ENCODE measurements at regions not wholly inside any gene's neighbourhood (a gene's known extent, or its start where the extent isn't known, plus 50 kb on each side); places are given as distances from the start of the nearest gene placed in this dataset.

- ATAC-seq (no peak), DNase-seq (no peak)
- Histone ChIP-seq H3K9me3 (ENCODE audit: control insufficient read depth, insufficient read depth, low read length) (no peaks in the 10 kb centered on the region), H3K4me3 (ENCODE audit: low read length) (no peak overlapping the region), H3K27me3 (ENCODE audit: control insufficient read depth, insufficient read depth, low read length) (no peaks in the 10 kb centered on the region), H3K4me1 (ENCODE audit: control insufficient read depth, insufficient read depth, low read length) (no peaks in the 10 kb centered on the region), H3K27ac (ENCODE audit: low read length) (no peak overlapping the region), H3K36me3 (ENCODE audit: control insufficient read depth, insufficient read depth, low read length) (no peaks in the 10 kb centered on the region)
- no peaks in the 10 kb centered on the region for H3K4me1 Mint-ChIP-seq
- no peaks in the 10 kb centered on the region for H3K27me3 Mint-ChIP-seq (ENCODE audit: low read depth in 2 of 2)
- no peak overlapping the region for H3K4me3 Mint-ChIP-seq
- H3K27ac Mint-ChIP-seq = no peak overlapping the region
- intact Hi-C loops (cut with micrococcal nuclease) = no loop called here
- 90% methylated on average over 5 of the region's 5 CpGs for WGBS (ENCODE audit: insufficient coverage)
- peaks cover 5 to 18% of the 10 kb centered on the region in 2 donors for H3K9me3 Mint-ChIP-seq
- no peak for TF ChIP-seq CTCF (IDR thresholded peaks at IDR 0.05)
- no peaks in the 10 kb centered on the region for H3K36me3 Mint-ChIP-seq
Measured at GRCh38 chr3:99366663-99367429, 271.5 kb upstream of the COL8A1 start.

DNA sequence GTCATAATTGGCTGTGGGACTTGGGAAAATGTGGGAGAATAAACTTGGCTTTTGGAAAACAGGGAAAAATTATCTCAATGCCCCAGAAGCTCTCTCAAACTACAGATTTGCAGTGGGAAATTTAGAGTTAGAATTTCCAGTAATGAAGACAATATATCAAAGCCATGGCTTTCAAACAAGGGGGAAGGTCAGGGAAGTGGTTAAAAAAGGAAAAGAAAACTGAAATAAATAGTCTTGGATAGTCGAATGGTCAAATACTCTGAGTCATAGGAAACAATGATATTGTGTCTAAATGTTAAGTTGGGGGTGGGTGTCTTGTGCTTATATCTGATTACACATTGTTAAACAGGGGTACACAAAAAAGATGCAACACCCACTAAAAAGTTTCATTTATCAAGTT lies 272.4 kb upstream of the COL8A1 start:
- no peak overlapping the region for H3K4me3 Mint-ChIP-seq
- H3K27me3 ChIP-seq (ENCODE audit: control insufficient read depth, insufficient read depth, low read length) = no peaks in the 10 kb centered on the region
- WGBS (ENCODE audit: insufficient coverage) = 0% methylated on average over 1 of the region's 1 CpG
- peaks cover 6 to 16% of the 10 kb centered on the region in 2 donors for H3K9me3 Mint-ChIP-seq
- no peak overlapping the region for H3K4me3 ChIP-seq (ENCODE audit: low read length)
- ATAC-seq (no peak), DNase-seq (no peak)
- H3K4me1 ChIP-seq (ENCODE audit: control insufficient read depth, insufficient read depth, low read length) = no peaks in the 10 kb centered on the region
- H3K36me3 ChIP-seq (ENCODE audit: control insufficient read depth, insufficient read depth, low read length) = no peaks in the 10 kb centered on the region
- no peak for TF ChIP-seq CTCF (IDR thresholded peaks at IDR 0.05)
- no peaks in the 10 kb centered on the region for H3K9me3 ChIP-seq (ENCODE audit: control insufficient read depth, insufficient read depth, low read length)
- no peak overlapping the region for H3K27ac Mint-ChIP-seq
- no peaks in the 10 kb centered on the region for H3K4me1 Mint-ChIP-seq
- no peak overlapping the region for H3K27ac ChIP-seq (ENCODE audit: low read length)
- H3K27me3 Mint-ChIP-seq (ENCODE audit: low read depth in 2 of 2) = no peaks in the 10 kb centered on the region
- no peaks in the 10 kb centered on the region for H3K36me3 Mint-ChIP-seq
- intact Hi-C loops (cut with micrococcal nuclease) = no loop called here

- H3K27me3 Mint-ChIP-seq (ENCODE audit: low read depth in 2 of 2) = no peaks in the 10 kb centered on the region
- no peaks in the 10 kb centered on the region for H3K36me3 ChIP-seq (ENCODE audit: control insufficient read depth, insufficient read depth, low read length)
- ATAC-seq = no peak
- H3K4me3 ChIP-seq (ENCODE audit: low read length) = no peak overlapping the region
- no peak overlapping the region for H3K27ac ChIP-seq (ENCODE audit: low read length)
- no peak overlapping the region for H3K27ac Mint-ChIP-seq
- no peak overlapping the region for H3K4me3 Mint-ChIP-seq
- no peaks in the 10 kb centered on the region for H3K4me1 Mint-ChIP-seq
- H3K9me3 ChIP-seq (ENCODE audit: control insufficient read depth, insufficient read depth, low read length) = no peaks in the 10 kb centered on the region
- H3K9me3 Mint-ChIP-seq = peaks cover 8 to 16% of the 10 kb centered on the region in 2 donors
- intact Hi-C loops (cut with micrococcal nuclease) = no loop called here
- TF ChIP-seq CTCF (IDR thresholded peaks at IDR 0.05) = no peak
- no peak for DNase-seq
- no peaks in the 10 kb centered on the region for H3K27me3 ChIP-seq (ENCODE audit: control insufficient read depth, insufficient read depth, low read length)
- no peaks in the 10 kb centered on the region for H3K36me3 Mint-ChIP-seq
- no peaks in the 10 kb centered on the region for H3K4me1 ChIP-seq (ENCODE audit: control insufficient read depth, insufficient read depth, low read length)
Measured at GRCh38 chr3:99365396-99365795, 273.0 kb upstream of the COL8A1 start.

- no peak overlapping the region for H3K27ac ChIP-seq (ENCODE audit: low read length)
- H3K27me3 Mint-ChIP-seq (ENCODE audit: low read depth in 2 of 2) = no peaks in the 10 kb centered on the region
- no peaks in the 10 kb centered on the region for H3K4me1 ChIP-seq (ENCODE audit: control insufficient read depth, insufficient read depth, low read length)
- H3K36me3 ChIP-seq (ENCODE audit: control insufficient read depth, insufficient read depth, low read length) = no peaks in the 10 kb centered on the region
- intact Hi-C loops (cut with micrococcal nuclease) = no loop called here
- H3K4me3 Mint-ChIP-seq = no peak overlapping the region
- H3K9me3 Mint-ChIP-seq = peaks cover 11 to 15% of the 10 kb centered on the region in 2 donors
- TF ChIP-seq CTCF (IDR thresholded peaks at IDR 0.05) = no peak
- H3K4me1 Mint-ChIP-seq = no peaks in the 10 kb centered on the region
- ATAC-seq (no peak), DNase-seq (no peak)
- H3K27me3 ChIP-seq (ENCODE audit: control insufficient read depth, insufficient read depth, low read length) = no peaks in the 10 kb centered on the region
- no peak overlapping the region for H3K4me3 ChIP-seq (ENCODE audit: low read length)
- H3K27ac Mint-ChIP-seq = no peak overlapping the region
- H3K36me3 Mint-ChIP-seq = no peaks in the 10 kb centered on the region
- no peaks in the 10 kb centered on the region for H3K9me3 ChIP-seq (ENCODE audit: control insufficient read depth, insufficient read depth, low read length)
- WGBS (ENCODE audit: insufficient coverage) = 75% methylated on average over 1 of the region's 1 CpG
Measured at GRCh38 chr3:99357131-99357530, 281.3 kb upstream of the COL8A1 start.

Data from natural killer cell (primary cell).